OCI-M1 (cell line): ENCODE measurements at regions not wholly inside any gene's neighbourhood (a gene's known extent, or its start where the extent isn't known, plus 50 kb on each side); places are given as distances from the start of the nearest gene placed in this dataset.
A peak's percentile ranks its signal among the peaks of the same experiment; 100 is the strongest.
"Not testable (repeated sequence)": the region's sequence is repeated elsewhere in the genome, so short reads cannot be mapped to it uniquely, and the experiment has no call there.

Experiments used
- DNase-seq: peaks from one replicate; lab custom pipeline; 2025; lab: John Stamatoyannopoulos, UW

DNA sequence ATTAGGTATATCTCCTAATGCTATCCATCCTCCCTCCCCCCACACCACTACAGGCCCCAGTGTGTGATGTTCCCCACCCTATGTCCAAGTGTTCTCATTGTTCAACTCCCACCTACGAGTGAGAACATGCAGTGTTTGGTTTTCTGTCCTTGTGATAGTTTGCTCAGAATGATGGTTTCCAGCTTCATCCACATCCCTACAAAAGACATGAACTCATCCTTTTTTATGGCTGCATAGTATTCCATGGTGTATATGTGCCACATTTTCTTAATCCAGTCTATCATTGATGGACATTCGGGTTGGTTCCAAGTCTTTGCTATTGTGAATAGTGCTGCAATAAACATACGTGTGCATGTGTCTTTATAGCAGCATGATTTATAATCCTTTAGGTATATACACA, 53.8 kb upstream of the HIVEP2 start:
- DNase-seq = not testable (repeated sequence)

DNA sequence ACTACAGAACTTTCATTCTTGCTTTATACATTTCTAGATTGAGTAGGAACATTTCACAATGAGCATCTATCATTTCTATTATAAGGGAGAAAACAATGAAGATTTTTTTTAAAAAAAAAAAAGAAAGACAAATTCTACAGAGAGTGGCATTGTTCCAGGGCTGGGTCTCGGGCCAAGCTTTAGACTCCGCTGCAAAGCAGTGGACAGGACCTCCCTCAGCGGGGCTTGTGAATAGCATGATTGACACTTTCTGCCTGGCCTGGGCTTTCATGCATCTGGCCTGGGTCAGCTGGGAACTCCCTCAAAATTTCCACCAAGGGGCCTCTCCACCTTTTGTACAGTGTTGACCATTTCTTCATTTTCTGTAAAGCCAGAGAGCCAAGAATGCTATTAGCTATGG, 55.8 kb upstream of the HIVEP2 start:
- no peak for DNase-seq

DNA sequence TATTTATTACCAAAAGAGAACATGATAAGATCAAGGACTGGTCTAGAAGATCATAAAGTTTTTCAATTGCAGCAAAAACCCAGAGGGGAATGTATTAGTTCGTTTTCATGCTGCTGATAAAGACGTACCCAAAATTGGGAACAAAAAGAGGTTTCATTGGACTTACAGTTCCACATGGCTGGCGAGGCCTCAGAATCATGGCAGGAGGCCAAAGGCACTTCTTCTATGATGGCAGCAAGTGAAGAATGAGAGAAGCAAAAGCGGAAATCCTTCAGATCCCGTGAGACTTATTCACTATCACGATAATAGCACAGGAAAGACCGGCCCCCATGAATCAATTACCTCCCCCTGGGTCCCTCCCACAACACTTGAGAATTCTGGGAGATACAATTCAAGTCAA, 57.7 kb upstream of the HIVEP2 start:
- DNase-seq = no peak

DNA sequence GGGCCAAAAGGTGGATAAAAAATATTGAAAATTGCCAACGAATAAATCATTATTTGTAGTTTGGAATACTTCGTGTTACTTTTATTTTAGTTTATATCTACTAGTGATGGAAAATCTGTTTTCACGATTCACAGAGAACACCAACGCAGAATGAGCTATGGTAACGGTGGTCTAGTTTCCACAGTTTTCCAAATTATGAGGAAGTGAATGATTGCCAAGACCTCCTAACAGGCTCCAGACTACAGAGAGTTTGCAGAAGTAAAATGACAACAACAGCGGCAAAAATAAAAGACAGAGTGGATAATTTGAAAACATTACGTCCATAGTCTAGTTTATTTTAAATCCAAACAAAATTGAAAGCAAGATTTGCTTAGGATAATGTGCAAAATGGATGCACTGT, 57.0 kb upstream of the AIG1 start:
- DNase-seq = no peak

DNA sequence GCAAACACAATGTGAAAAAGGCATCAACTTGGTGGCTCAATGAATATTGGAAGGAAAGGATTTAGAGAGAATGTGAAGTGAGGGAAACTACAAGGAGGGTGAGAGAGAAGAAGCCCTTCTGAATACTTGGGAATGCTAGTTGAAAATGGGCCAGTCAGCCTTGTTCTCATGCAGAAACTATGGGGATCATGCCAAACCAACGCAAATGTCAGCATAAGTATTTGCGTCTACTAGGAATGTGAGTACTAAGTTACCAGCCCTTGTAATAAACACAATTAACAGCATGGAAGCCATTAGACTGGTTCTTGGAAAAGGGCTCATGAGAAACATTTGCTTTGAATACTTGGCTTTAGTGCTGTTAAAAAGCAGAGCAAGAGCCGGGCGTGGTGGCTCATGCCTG, 54.9 kb upstream of the AIG1 start:
- DNase-seq = no peak

DNA sequence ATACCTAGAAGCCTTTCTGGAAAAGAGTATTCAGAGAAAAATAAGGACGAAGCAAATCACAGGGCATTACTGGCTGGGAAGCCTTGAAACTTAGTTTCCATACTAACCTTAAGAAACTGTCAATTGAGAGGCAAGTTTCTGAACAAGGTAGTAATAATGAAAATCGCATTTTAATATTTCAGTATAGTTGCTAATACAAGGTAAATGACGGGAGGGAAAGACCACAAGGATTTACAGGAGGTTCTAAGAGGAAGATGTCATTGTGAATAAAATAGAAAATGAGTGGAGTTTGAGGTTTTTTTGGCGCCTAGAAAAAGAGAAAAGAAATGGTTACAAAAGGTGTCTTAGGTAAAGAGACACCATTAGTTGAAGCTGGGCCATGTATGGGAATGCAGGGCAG, 53.9 kb upstream of the AIG1 start:
- DNase-seq = no peak

DNA sequence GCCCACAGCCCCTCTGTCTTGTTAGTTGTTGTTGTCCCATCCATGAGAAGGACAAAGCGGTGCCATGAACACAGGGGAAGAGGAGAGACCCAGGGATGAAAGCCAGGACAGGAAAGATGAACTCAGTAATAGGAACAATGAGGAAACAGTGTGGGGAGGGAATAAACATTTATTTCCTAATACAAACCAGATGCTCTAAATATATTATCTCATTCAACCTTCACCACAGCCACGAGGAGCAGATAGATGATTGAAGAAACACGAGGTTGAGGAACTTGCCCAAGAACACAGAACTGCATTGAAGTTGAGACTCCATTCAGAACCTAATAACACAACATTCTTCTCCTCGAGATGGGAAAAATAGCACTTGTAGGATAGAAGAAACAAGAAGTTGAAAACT, 53.0 kb upstream of the AIG1 start:
- no peak for DNase-seq

DNA sequence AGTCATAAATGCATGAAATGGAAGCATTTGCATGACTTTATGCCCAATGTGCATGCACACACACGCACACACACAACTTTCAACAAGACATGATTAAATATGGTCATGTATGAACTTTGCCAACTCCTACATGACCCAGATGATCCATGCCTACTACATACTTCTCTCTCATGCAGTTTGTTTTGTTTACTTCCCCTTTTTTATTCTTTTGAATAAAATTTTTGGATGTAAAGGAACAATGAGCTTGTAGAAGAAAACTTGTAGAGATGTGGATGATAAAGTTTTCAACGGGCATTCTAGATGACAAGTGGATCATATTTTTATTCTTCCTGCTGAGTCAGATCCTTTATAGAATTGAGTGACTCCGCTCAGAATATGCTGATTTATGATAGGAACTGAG, 50.8 kb upstream of the AIG1 start:
- peak; percentile 58 for DNase-seq
